K562 (cell line): ENCODE measurements at regions not wholly inside any gene's neighbourhood (a gene's known extent, or its start where the extent isn't known, plus 50 kb on each side); places are given as distances from the start of the nearest gene placed in this dataset.
"Not testable (repeated sequence)": the region's sequence is repeated elsewhere in the genome, so short reads cannot be mapped to it uniquely, and the experiment has no call there.

Experiments used
- ATAC-seq: fragments of 200-7000 bp; cut with Tn5 transposase; 3 replicates; pipeline ENCODE4 v1.9.1; 2020; ENCODE audit warnings: moderate library complexity
- BruUV-seq: library from RNA; stranded (reverse); fragments of 400-500 nt; replicated peaks from 2 replicates; lab custom pipeline; 2021; lab: Mats Ljungman, UMichigan
- CTCF ChIA-PET: fragments of 300-600 bp; formaldehyde crosslinking; extraction: SDS; loops from one replicate; lab custom pipeline; 2021; ENCODE audit warnings: low intra/inter-chr PET ratio; lab: Yijun Ruan, JAX
- POLR2A ChIA-PET: fragments of 300-600, 350-650 bp; sonication (Branson Sonifier 250); formaldehyde crosslinking; extraction: SDS; loops from one replicate; lab custom pipeline; 2021; ENCODE audit warnings: antibody characterized with exemption, inconsistent platforms; lab: Yijun Ruan, JAX
- DNase-seq, 4 experiments: peaks; one replicate each; pipeline versions ENCODE4 v3.0.0 to v3.0.0-alpha.2; 2011 to 2018; ENCODE audit warnings: low spot score in 3 of 4, mixed read lengths in 3 of 4; ENCODE audit errors: extremely low read depth in 1 of 4
- FAIRE-seq: peaks from 2 replicates; lab custom pipeline; 2011; peaks lifted over from hg19 to GRCh38; lab: Jason Lieb, UNC
- H2AFZ ChIP-seq: 2 replicates; pipeline ENCODE4 v1.6.0; 2011; ENCODE audit warnings: low read depth, low read length, control low read depth, inconsistent platforms
- H3K27ac ChIP-seq: fragments of 200-600 bp; 3 replicates; pipeline ENCODE4 v1.8.0; 2011; ENCODE audit warnings: low read depth, mild to moderate bottlenecking, control low read depth, inconsistent platforms, low read length, moderate library complexity, mixed read lengths; ENCODE audit errors: extremely low read depth
- H3K27me3 ChIP-seq, 2 experiments: fragments of 300-600 bp in 1 of 2; 2 replicates in 1 of 2; 3 replicates in 1 of 2; pipeline versions ENCODE4 v1.6.0 to v1.8.0; 2011; ENCODE audit warnings: inconsistent platforms in 2 of 2, low read length in 2 of 2, mild to moderate bottlenecking in 1 of 2, mixed read lengths in 1 of 2, moderate library complexity in 1 of 2; ENCODE audit not compliant: control insufficient read depth in 2 of 2, insufficient read depth in 2 of 2
- H3K36me3 ChIP-seq: fragments of 300-600 bp; 3 replicates; pipeline ENCODE4 v1.8.0; 2011; ENCODE audit warnings: mild to moderate bottlenecking, low read length, inconsistent platforms; ENCODE audit not compliant: control insufficient read depth, insufficient read depth
- H3K4me1 ChIP-seq, 2 experiments: fragments of 200-600 bp in 1 of 2; replicated peaks in 1 of 2; 2 replicates in 1 of 2; 3 replicates in 1 of 2; pipeline versions ENCODE4 v1.5.1 to v1.8.0; 2011; ENCODE audit warnings: inconsistent platforms in 2 of 2, low read length in 2 of 2, mild to moderate bottlenecking in 1 of 2, mixed read lengths in 1 of 2, moderate library complexity in 1 of 2; ENCODE audit not compliant: control insufficient read depth in 2 of 2, insufficient read depth in 2 of 2
- H3K4me2 ChIP-seq: 2 replicates; pipeline ENCODE4 v1.6.1; 2011; ENCODE audit warnings: low read length, control low read depth, inconsistent platforms, mixed read lengths; ENCODE audit not compliant: insufficient read depth
- H3K4me3 ChIP-seq: fragments of 200-600 bp; sonication (generic), shearing (Covaris generic); 2 replicates; pipeline ENCODE4 v1.5.1; 2016; ENCODE audit warnings: control low read depth, inconsistent platforms
- H3K79me2 ChIP-seq: fragments of 200-600 bp; 3 replicates; pipeline ENCODE4 v1.8.0; 2011; ENCODE audit warnings: low read length, inconsistent platforms; ENCODE audit not compliant: control insufficient read depth, insufficient read depth
- H3K9ac ChIP-seq, 2 experiments: 2 replicates each; pipeline versions ENCODE4 v1.6.0 to v1.6.1; 2011; ENCODE audit warnings: low read depth in 2 of 2, low read length in 2 of 2, control low read depth in 1 of 2, inconsistent platforms in 1 of 2, mild to moderate bottlenecking in 1 of 2, mixed read lengths in 1 of 2; ENCODE audit not compliant: insufficient read depth in 1 of 2
- H3K9me1 ChIP-seq: one replicate; pipeline ENCODE4 v1.6.0; 2011; ENCODE audit warnings: inconsistent platforms, mild to moderate bottlenecking, low read length, moderate library complexity; ENCODE audit not compliant: control insufficient read depth, insufficient read depth
- H3K9me3 ChIP-seq: replicated peaks from 2 replicates; pipeline ENCODE4 v1.5.1; 2011; ENCODE audit warnings: low read depth, low read length, inconsistent platforms; ENCODE audit not compliant: control insufficient read depth, insufficient read depth
- H4K20me1 ChIP-seq: replicated peaks from 2 replicates; pipeline ENCODE4 v1.6.1; 2011; ENCODE audit warnings: low read length, inconsistent platforms, mixed read lengths; ENCODE audit not compliant: control insufficient read depth, insufficient read depth
- ZNF133 ChIP-seq: fragments of 250-450 bp; sonication (Bioruptor Pico); IDR thresholded peaks from 2 replicates; pipeline ENCODE4 v1.4.0; 2020; ENCODE audit warnings: mild to moderate bottlenecking
- WGBS: fragments of 100-300 bp; shearing (Covaris generic); methylation state at CpG from one replicate; pipeline ENCODE4 v1.1.6; 2016; ENCODE audit warnings: low coverage, mixed read lengths; ENCODE audit not compliant: insufficient coverage; ENCODE audit errors: missing lambda C conversion rate; 5-methylcytosine and 5-hydroxymethylcytosine counted together
- in situ Hi-C: fragments of 300-500 bp; cut with MboI; formaldehyde crosslinking; loops from 4 replicates; pipeline ENCODE4 v1.15.0; 2018; ENCODE audit warnings: inconsistent platforms, mixed read lengths
- intact Hi-C: fragments of 100-400 bp; cut with micrococcal nuclease; formaldehyde crosslinking; loops from 2 replicates; pipeline ENCODE4 v1.14.2; 2022

DNA sequence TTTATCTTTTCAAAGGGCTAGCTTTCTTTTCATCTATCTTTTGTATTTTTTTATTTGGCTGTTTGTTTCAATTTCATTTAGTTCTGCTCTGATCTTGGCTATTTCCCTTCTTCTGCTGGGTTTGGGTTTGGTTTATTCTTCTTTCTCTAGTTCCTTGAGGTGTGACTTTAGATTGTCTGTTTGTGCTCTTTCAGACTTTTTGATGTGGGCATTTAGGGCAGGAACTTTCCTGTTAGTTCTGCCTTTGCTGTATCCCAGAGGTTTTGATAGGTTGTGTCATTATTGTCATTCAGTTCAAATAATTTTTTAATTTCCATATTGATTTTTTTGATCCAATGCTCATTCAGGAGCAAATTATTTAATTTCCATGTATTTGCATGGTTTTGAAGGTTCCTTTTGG, 325.0 kb downstream of the PTPRC start:
- H3K27ac ChIP-seq, POLR2A ChIA-PET, H3K79me2 ChIP-seq, in situ Hi-C loops, H3K27me3 ChIP-seq, H2AFZ ChIP-seq, FAIRE-seq, H3K4me3 ChIP-seq, CTCF ChIA-PET, H3K9ac ChIP-seq, H3K36me3 ChIP-seq, ATAC-seq, H3K4me2 ChIP-seq, H3K9me1 ChIP-seq, H4K20me1 ChIP-seq, intact Hi-C loops, DNase-seq, BruUV-seq, H3K4me1 ChIP-seq, H3K9me3 ChIP-seq: not testable (repeated sequence)

DNA sequence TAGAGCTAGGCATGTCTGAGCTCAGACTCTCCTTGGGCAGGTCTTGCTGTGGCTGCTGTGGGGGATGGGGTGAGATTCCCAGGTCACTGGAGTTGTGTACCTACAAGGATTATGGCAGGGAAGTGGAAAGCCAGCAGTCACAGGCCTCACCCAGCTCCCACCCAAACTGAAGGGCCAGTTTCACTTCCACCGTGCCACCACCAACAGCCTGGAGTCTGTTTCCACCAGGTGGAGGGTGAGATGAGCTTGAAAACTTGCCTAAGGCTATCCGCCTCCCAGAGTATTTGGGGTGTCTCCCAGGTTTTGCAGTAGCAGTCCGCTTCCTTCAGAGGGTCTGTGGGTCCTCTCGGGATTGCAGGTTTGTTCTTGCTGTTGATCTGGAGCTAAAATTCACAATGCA, 327.7 kb downstream of the PTPRC start:
- no peak overlapping the region for H3K9ac ChIP-seq
- ATAC-seq, result no peak
- no peak overlapping the region for H3K27ac ChIP-seq
- no peaks in the 10 kb centered on the region for H3K79me2 ChIP-seq
- intact Hi-C loops, result no loop called here
- no TSS peak for BruUV-seq
- no peak for FAIRE-seq
- ChIA-PET POLR2A (no interaction called here), CTCF (no interaction called here)
- no peak overlapping the region for H3K4me3 ChIP-seq
- H3K9me3 ChIP-seq, result no peaks in the 10 kb centered on the region
- H3K27me3 ChIP-seq, result no peaks in the 10 kb centered on the region
- H2AFZ ChIP-seq, result no peak overlapping the region
- H3K4me1 ChIP-seq, result no peaks in the 10 kb centered on the region
- no peak for TF ChIP-seq ZNF133 (CRISPR knock-in tag)
- in situ Hi-C loops, result no loop called here
- WGBS, result 0% methylated on average over 4 of the region's 4 CpGs
- H4K20me1 ChIP-seq, result no peaks in the 10 kb centered on the region
- no peak for DNase-seq
- no peaks in the 10 kb centered on the region for H3K36me3 ChIP-seq
- no peak overlapping the region for H3K4me2 ChIP-seq
- H3K9me1 ChIP-seq, result no peaks in the 10 kb centered on the region
